Eye (tissue), 1 donor: ENCODE measurements at regions not wholly inside any gene's neighbourhood (a gene's known extent, or its start where the extent isn't known, plus 50 kb on each side); places are given as distances from the start of the nearest gene placed in this dataset.
"Not testable (repeated sequence)": the region's sequence is repeated elsewhere in the genome, so short reads cannot be mapped to it uniquely, and the experiment has no call there.

Experiments
- DNase-seq: peaks from one replicate; pipeline ENCODE4 v3.0.0-alpha.2; 2015

DNA sequence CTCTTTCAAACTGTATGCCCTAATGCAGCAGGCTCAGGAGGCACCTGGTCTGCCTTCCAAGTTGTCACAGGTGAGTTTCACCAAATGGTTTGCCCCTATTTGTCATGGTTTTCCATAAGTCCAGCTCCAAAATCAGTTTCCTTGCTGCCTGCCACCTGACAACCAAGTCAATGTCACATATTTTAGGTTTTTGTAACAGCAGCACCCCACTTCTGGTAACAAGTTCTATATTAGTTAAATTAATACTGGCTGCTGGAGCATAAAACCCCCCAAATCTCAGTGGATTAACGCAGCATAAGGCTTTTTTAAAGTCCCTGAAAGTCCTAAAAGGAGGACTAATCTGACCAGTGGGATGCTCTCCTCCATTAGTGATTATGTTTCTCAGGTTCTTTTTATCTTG, 200.7 kb downstream of the RRAGC start:
- no peak for DNase-seq

DNA sequence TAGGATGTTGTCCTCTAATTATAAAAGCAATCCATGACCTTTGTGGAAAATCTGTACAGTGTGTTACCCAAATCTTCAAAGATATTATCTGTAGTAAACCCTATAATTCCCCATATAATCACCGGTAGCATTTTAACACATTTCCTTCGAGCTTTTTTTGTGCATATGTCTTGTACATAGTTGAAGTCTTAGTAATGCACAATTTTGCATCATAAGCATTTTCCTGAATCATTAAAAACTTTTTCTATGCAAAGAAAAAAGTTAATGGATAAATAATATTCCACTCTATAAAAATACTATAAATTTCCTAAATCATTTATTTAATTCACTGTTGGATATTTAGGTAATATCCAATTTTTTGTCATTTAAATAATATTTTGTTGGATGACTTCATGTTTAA, 201.7 kb downstream of the RRAGC start:
- DNase-seq = no peak

DNA sequence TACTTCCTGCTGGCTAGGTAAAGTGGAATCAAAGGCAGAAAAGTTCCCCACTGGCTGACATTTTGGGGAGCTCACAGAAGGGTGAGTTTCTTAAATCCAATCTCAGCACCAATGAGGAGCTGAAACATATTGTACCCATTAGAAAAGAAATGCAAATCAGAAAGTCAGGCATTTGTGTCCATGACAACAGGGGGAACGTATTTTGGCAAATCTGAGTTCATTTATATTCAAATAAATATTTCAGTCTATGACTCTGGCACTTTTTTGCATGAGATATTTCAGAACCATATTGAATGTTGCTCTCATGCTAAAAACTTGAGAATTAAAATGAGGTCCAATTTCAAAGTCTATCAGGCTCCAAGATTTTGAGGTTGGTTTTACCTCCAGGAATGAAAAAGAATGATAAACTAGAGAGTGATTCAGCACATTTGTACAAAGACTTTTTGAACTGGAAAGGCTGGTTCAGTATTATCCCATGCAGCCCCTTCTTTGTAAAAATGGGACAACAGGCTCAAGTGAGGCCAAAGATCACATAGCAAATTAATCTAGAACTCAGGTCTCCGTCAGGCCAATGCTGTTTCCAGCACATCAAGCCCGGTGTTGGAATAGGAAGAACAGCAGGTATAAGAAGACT, 202.2 kb downstream of the RRAGC start:
- DNase-seq = peak; percentile 22

- peak; percentile 26 for DNase-seq
Observed at GRCh38 chr1:38656726-38657125, 202.8 kb downstream of the RRAGC start.

DNA sequence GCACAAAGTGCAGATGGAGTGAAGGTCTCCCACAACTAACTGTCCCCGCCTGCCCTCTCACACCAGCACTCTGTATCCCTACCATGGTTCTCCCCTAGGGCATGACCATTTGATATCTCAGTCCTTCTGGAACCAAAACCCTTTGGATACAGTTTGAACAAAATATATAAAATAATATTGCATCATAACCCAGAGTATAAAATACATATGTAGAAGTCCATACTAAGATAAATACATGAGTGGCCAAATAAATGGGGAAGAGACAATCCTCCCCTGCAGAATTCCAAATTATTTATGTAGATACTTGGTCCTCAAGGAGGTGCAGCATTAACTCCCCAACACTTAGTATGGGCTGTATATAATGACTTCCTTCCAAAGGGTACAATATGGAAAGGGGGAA, 207.4 kb downstream of the RRAGC start:
- DNase-seq = no peak

DNA sequence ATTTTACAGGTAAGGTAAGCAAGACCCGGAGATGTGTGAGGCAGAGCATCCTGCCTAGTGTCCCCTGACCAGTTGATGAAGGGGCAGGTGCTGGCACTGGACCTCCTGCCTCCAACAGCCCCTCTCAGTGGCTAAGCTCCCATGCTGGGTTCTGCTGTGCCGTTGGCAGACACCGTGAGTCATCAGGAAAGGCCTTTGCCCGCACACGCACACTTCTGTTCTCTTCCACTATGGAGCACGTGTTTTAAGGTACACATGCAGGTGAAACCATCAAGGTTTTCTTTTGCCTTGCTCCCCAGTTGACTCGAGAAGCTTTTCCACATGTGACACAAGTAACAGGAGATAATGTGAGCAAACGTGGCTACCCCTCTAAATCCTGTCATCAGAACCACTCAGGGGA, 207.9 kb downstream of the RRAGC start:
- no peak for DNase-seq

DNA sequence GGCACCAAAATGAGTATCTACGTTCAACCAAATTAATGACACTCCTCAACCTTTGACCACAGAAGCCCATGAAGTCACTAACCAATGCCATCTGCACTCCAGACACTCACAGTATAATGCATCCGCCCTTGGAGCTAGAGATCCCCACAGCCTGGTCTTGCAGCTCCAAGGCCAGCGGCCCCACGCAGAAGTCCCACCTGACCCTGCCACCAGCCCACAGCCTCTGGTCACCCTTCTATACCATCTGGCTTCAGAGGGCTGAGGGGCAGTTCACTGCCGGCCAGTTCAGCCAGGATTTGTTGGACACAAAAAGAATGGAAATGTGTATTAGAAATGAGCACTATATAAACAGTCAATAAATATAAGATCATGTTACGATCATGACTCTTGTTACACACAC, 211.2 kb downstream of the RRAGC start:
- no peak for DNase-seq

- DNase-seq = not testable (repeated sequence)
Observed at GRCh38 chr1:38647341-38647740, 212.2 kb downstream of the RRAGC start.

DNA sequence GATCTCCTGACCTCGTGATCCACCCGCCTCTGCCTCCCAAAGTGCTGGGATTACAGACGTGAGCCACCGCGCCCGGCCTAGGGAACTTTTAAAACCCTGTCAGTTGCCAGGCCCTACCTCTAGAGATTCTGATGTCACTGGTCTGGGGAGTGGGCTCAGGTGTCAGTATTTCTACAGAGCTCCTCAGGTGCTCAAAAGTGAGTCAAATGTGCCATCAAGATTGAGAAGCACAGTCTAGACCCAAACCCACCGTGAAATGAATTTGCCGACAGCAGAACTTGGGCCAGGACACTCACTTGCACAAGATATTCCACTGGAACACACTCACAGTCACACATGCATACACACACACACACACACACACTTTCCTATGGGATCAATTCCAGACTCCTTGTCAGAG, 215.5 kb downstream of the RRAGC start:
- DNase-seq = no peak

- DNase-seq = no peak
Observed at GRCh38 chr1:38641661-38642060, 217.9 kb downstream of the RRAGC start.

DNA sequence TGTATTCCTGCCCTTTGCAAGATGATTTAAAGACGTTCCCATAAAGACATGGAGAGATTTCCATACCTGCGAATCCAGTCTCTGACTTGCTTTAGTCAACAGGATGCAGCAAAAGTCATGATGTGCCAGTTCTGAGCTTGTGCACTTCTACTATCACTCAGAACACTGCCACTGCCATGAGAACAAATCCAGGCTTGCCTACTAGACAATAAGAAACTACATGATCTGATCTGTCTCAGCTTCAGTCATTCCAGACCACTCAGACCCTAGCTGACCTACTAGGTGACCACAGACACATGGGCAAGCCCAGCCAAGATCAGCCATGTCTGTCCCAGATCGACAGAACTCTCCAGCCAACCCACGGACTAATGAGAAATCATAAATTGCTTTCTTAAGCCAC, 219.2 kb downstream of the RRAGC start:
- DNase-seq = no peak

DNA sequence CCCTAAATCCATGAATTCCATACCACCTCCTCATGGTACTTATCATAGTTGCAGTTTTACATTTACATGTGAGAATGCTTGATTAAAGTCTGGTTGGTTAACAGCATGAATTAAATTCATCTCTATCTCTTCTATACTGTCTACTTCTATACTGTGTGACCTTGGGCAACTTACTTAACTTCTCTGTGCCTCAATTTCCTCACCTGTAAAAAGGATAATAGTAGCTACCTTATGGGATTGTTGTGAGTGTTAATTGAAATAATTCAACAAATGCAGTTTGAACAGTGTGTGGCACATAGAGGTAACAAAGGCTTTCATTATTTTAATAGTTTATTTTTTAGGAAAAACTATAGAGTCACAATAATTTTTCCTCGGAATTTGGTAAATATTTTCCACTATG, 231.3 kb downstream of the RRAGC start:
- no peak for DNase-seq

- DNase-seq = no peak
Observed at GRCh38 chr1:38625939-38626338, 233.6 kb downstream of the RRAGC start.

DNA sequence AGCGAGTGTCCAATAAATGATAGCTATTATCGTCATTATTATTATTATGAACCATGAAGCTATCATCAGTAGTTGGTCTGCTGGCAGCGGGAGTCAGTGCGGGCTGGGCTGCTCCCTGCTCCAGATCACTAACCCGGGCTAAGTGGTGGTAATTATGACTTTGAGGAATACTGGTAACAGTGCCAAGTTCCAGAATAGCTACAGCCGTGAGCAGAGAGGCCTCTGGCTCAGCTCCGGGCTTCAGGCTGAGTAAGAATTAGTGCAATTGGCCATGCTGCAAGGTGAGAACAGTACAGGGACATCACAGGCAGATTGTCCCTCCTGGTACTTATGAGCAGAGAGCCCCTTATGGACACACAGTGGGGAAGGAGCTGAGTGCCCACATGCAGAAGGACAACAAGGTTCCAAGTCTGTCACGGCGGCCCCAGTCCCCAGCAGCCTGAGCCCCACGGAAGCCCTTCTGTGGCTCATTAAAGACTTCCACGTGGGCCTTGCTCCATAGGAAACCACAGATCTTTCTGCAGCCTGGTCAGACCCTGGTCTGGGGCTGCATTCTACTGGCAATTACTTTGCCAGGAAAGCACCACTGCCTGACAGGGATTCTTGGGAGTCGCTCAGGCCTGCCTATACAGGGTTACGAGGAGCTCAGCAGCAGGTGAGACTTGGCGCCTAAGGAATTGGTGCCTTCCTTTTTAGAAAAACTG, 235.1 kb downstream of the RRAGC start:
- no peak for DNase-seq

DNA sequence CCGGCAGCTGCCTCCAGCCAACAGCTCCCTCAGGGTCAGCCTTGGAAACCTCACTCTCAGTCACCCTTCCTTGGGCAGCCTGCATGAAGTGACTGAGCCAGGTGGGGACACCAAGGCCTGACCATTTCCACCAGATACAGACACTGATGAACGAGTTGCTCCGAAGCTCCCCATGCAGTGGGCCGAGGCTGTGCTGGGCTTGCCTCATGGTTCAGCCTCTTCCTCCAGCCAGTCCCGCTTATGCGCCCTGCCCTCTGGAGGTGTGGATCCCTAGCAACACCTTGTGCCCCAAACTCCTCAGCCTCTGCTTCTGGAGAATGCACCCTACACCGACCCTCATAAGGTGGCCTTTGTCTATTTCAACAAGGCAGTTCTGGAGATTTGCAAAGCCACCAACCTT, 236.0 kb downstream of the RRAGC start:
- DNase-seq = no peak

DNA sequence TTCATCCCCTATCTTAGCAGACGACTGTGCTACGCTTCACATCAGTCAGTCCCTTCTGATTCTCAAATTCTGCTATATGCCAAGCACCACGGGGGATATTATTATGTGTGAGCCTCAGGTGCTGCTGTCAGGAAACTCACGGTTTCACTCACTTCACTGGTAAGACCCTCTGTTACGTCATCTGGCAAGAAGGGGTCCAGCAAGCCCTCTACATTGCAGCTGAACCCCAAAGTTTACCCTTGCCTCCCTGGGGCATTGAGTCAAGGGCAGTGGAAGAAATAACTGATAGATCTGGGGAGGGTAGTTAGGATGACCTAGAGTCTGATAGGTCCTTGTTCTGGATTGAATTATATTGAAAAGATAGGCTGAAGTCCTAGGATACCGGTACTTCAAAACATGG, 237.4 kb downstream of the RRAGC start:
- no peak for DNase-seq

DNA sequence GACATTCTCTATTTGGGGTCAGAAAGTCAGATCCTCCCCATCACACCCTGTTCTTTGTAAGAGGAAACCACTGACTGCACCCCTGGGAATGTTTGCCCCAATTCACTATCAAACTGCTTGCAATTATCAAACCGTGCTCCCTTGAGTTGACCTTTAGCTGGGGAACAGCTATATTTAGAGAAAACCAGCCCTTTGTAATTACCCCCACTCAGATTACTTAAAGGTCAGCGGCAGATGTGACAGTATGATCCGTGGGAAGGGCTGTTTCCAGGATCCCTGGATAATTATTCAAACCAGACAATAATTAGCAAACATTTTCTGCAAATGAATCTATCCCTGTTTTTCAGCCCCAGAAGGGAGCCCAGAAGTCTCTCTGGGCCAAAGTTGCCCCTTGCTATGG, 242.7 kb downstream of the RRAGC start:
- peak; percentile 22 for DNase-seq

DNA sequence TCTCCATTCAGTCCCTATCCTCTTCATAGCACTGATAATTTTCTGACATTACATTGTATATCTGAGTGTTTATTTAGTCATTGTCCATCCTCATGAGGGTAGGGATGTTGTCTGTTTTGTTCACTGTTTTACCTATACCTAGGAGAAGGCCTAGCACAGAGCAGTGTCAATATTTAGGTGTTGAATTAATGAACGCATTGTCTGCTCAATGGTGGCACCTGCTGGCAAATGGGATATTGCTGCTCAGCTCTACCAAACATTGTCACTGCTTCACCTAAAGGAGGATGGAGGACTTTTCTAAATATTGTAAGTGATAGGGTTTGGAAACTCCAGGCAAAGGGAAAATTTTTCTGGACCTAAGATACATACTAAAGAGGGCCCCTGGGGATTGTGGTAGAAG, 243.9 kb downstream of the RRAGC start:
- DNase-seq = no peak

- DNase-seq = peak; percentile 63
Observed at GRCh38 chr1:38614861-38615260, 244.7 kb downstream of the RRAGC start.

- peak; percentile 95 for DNase-seq
Observed at GRCh38 chr1:38613996-38614395, 245.6 kb downstream of the RRAGC start.

DNA sequence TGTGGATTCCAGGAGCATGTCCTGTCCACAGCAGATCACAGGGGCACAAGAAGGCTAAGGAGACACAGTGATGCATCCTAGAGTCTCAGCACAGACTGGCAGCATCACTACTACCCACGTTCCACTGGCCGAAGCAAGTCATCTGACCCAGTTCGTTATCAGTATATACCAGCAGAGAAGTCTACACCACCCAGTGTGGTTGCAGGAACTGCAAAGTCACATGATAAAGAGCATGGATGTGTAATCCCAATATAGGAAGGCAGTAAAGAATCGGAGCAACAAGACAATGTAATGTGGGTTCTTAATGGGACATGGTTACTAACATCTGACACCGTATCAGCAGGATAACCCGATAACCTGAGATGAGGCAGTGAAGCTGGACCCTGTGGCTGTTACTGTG, 246.6 kb downstream of the RRAGC start:
- DNase-seq = no peak

- DNase-seq = peak; percentile 42
Observed at GRCh38 chr1:38611664-38612211, 247.8 kb downstream of the RRAGC start.

DNA sequence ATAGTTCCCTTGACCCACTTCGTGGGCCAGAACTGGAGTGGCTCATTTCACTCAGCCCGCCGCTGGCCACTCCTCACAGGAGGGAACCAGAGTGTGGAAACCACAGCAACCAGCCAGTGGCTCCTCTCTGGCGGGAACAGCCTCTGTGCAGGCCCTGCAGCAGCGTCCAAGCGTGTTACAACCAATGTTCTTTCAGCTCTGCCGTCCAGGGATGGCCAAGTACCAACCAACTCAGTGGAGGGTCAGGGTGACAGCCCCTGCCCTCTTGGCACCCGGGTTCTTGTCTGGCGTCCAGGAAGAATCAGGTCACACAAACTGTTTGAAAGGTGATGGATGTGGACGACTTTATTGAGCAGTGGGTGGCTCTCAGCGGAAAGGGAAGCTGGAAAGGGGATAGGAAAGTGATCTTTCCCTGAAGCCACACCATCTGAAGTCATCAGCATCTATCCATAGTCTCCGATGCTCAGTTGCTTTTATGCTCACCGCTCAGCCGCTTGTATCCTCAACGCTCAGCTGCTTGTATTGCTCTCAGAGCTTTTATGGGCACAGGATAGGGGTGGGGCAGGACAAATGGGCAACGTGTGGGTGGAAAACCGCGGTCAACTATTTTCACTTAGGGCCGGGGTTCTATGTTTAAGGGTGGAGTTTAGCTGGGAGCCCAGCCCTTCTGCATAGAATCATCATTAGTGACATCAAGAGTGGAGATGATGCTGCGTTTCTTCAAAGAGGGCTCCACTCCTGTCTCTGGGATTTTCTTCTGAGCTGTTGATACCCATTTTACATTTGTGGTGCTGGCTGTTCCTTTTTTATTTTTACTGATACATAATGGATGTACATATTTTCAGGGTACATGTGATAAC, 250.2 kb downstream of the RRAGC start:
- no peak for DNase-seq
